ENCODE measurements at regions not wholly inside any gene's neighbourhood (a gene's known extent, or its start where the extent isn't known, plus 50 kb on each side); places are given as distances from the start of the nearest gene placed in this dataset.

DNA sequence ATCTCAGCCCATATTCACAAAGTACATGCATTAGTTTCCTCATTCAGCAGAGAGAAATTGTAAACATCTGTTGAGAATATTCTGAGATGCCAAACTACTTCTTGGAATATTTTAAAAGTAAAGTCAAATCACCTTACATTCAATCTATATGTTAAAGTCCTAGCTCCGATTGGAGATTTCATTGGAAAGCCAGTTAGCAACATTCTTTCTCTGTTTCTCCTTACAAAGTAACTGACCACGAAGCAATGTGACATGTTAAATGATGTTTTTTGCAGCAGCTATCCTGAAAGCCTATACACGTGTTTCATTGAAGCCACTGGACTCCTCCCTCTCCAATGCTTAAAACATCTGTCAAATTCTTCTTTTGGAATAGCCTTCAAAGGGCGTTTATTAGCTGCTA, 379.1 kb upstream of the CCNH start:
- TF ChIP-seq, protein P1, sequence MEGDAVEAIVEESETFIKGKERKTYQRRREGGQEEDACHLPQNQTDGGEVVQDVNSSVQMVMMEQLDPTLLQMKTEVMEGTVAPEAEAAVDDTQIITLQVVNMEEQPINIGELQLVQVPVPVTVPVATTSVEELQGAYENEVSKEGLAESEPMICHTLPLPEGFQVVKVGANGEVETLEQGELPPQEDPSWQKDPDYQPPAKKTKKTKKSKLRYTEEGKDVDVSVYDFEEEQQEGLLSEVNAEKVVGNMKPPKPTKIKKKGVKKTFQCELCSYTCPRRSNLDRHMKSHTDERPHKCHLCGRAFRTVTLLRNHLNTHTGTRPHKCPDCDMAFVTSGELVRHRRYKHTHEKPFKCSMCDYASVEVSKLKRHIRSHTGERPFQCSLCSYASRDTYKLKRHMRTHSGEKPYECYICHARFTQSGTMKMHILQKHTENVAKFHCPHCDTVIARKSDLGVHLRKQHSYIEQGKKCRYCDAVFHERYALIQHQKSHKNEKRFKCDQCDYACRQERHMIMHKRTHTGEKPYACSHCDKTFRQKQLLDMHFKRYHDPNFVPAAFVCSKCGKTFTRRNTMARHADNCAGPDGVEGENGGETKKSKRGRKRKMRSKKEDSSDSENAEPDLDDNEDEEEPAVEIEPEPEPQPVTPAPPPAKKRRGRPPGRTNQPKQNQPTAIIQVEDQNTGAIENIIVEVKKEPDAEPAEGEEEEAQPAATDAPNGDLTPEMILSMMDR (conservative IDR thresholded peaks at IDR 0.05 in 1 of 2, IDR thresholded peaks at IDR 0.05 in 1 of 2; ENCODE audit: low read depth in 1 of 2, low read length in 2 of 2) = no peak
- no peak for TF ChIP-seq EZH2 (IDR thresholded peaks at IDR 0.05; ENCODE audit: low read length, missing control alignments)
